GM10248 (cell line): ENCODE measurements at regions not wholly inside any gene's neighbourhood (a gene's known extent, or its start where the extent isn't known, plus 50 kb on each side); places are given as distances from the start of the nearest gene placed in this dataset.

ENCODE experiments used
- CTCF ChIA-PET: fragments of 300-600 bp; sonication (Branson Sonifier 250); formaldehyde crosslinking; extraction: SDS; loops from one replicate; lab custom pipeline; 2021; ENCODE audit warnings: antibody characterized with exemption; lab: Yijun Ruan, JAX
- POLR2A ChIA-PET: fragments of 350-650 bp; sonication (Branson Sonifier 250); formaldehyde crosslinking; extraction: SDS; loops from one replicate; lab custom pipeline; 2020; ENCODE audit warnings: antibody characterized with exemption; lab: Yijun Ruan, JAX
- DNase-seq: peaks from one replicate; pipeline ENCODE4 v3.0.0; 2012; ENCODE audit errors: extremely low spot score
- TF ChIP-seq, protein P1 (sequence below): IDR thresholded peaks from 2 replicates; pipeline ENCODE4 v1.5.1; 2012; ENCODE audit warnings: mild to moderate bottlenecking, low read depth; ENCODE audit errors: extremely low read depth, missing control alignments, control extremely low read depth

DNA sequence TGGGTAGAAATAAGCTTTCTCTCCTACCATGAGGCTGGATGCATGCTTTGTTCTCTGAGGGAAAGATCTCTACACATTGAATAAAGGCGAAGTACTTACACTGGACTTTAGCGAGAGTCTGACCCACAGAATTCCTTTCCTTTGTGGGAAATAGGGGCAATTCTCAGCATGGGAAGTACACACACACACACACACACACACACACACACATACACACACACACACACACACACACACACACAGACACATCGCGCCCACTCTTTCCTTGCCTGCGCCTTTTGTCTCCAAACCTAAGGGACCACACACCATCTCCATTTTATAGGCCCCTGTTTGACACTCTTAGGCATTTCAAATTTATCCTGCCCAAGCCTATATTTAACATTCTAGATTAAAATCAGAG is 83.8 kb downstream of the LUZP4 start:
- TF ChIP-seq, protein P1, sequence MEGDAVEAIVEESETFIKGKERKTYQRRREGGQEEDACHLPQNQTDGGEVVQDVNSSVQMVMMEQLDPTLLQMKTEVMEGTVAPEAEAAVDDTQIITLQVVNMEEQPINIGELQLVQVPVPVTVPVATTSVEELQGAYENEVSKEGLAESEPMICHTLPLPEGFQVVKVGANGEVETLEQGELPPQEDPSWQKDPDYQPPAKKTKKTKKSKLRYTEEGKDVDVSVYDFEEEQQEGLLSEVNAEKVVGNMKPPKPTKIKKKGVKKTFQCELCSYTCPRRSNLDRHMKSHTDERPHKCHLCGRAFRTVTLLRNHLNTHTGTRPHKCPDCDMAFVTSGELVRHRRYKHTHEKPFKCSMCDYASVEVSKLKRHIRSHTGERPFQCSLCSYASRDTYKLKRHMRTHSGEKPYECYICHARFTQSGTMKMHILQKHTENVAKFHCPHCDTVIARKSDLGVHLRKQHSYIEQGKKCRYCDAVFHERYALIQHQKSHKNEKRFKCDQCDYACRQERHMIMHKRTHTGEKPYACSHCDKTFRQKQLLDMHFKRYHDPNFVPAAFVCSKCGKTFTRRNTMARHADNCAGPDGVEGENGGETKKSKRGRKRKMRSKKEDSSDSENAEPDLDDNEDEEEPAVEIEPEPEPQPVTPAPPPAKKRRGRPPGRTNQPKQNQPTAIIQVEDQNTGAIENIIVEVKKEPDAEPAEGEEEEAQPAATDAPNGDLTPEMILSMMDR: no peak
- CTCF ChIA-PET: interaction anchor here (1.6 kb wide), 1 partner anchor 10 kb away, joined by 4 read pairs; no protein-coding TSS in a partner anchor
- POLR2A ChIA-PET: no interaction called here

DNA sequence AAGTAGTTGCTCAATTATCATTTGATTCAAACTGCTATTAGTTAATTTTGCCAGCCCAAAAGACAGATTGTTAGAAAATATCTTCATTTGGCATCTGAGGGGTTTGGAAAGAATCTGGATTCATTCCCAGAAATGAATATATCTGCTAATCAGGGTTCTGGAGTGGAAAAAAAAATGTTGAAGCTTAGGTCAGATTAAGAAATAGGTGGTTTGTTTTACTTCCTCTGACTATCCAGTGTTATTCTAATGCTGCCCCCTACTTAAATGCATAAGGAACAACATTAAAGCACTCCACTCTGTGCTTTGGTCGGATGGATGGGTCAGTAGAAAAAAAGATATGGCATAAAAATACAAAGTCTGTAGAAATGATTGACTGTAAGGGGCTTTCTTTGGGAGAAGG is 89.0 kb downstream of the LUZP4 start:
- no peak for DNase-seq
- CTCF ChIA-PET: no interaction called here
- POLR2A ChIA-PET: no interaction called here

More for the DNA sequence above, 83.8 kb downstream of the LUZP4 start:
- DNase-seq: no peak

DNA sequence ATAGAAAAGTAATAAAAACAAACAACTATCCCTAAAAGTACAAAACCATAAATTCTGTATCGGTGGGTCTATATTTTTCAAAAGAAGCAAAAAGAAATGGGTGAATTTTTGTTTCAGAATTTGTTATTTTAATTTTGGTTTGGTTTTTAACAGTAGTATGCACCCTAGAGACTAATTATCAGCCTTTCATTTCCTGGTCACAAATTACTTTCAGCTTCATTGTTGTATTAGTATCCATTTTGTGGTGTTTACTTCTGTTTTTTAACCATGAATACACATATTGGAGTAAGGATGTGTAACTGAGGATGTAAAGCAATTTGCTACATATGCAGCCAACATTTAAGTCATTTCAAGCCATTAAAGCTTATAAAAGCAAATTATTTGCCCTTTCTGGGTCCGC is 97.8 kb downstream of the LUZP4 start:
- DNase-seq: no peak
- TF ChIP-seq, protein P1: no peak
- ChIA-PET CTCF (interaction anchor here (1.4 kb wide), 1 partner anchor 26 kb away, joined by 4 read pairs; no protein-coding TSS in a partner anchor), POLR2A (no interaction called here)

More for the DNA sequence above, 89.0 kb downstream of the LUZP4 start:
- TF ChIP-seq, protein P1: no peak

DNA sequence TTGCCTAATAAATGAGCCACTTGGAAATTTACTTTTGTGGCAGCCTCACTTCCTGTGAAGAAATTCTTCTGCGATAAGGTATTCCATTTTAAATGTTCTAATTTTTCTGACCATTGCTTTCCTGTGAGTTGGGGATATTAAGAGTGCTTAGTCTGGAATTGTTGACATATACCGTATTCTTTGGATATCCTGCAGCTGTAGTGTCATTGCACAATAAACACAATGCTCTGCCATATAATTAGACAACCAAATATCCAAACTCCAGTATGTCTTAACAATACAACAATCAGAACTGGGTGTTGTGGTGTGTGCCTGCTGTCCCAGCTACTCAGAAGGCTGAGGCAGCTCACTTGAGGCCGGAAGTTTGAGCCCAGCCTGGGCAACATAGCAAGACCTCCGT is 99.4 kb downstream of the LUZP4 start:
- ChIA-PET CTCF (no interaction called here), POLR2A (no interaction called here)
- DNase-seq: no peak
- TF ChIP-seq, protein P1: no peak

DNA sequence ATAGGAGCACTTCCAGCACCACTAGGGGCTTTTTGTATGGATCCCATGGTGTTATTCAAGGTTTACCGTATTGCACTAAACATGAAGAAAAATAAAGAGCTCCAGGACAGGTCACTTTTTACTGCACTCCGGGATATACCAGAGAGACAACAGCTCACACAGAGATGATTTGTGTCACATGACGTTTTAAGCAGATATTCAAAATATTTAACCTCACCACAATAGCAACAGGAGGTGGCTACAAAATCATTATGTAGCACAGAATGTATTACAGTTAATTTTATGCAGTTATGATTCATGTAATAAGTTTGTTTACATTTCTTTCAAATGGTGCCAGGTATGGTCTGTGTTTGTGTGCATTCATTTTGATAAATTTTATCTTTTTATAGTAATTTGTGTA is 100.6 kb downstream of the LUZP4 start:
- ChIA-PET CTCF (no interaction called here), POLR2A (no interaction called here)
- TF ChIP-seq, protein P1: no peak
- no peak for DNase-seq

DNA sequence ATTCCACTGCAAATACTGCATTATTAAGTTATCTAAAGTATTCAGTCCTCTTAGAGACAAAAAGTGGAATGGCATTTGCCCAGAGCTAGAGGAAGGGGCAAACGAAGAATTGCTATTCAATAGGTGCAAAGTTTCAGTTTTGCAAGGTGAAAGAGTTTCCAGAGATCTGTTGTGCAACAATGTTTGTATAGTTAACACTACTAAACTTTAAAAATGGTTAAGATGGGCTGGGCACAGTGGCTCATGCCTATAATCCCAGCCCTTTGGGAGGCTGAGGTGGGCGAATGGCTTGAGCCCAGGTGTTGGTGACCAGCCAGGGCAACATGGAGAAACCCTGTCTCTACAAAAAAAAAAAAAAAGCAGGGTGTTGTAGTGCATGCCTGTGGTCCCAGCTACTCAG is 102.5 kb downstream of the LUZP4 start:
- no peak for DNase-seq
- POLR2A ChIA-PET: no interaction called here
- CTCF ChIA-PET: no interaction called here
- TF ChIP-seq, protein P1: no peak
